Left ventricle myocardium inferior (tissue), 1 donor: ENCODE measurements at regions not wholly inside any gene's neighbourhood (a gene's known extent, or its start where the extent isn't known, plus 50 kb on each side); places are given as distances from the start of the nearest gene placed in this dataset.
A peak's percentile ranks its signal among the peaks of the same experiment; 100 is the strongest.

ENCODE experiments used
- DNase-seq: peaks from one replicate; pipeline ENCODE4 v3.0.0-alpha.2; 2020
- H3K27ac ChIP-seq: fragments of 200-600 bp; replicated peaks from 2 replicates; pipeline ENCODE4 v1.8.0; 2021
- H3K27me3 ChIP-seq: fragments of 200-600 bp; 2 replicates; pipeline ENCODE4 v1.8.0; 2021; ENCODE audit warnings: low read depth
- H3K36me3 ChIP-seq: fragments of 200-600 bp; 2 replicates; pipeline ENCODE4 v1.8.0; 2021
- H3K4me1 ChIP-seq: fragments of 200-600 bp; 2 replicates; pipeline ENCODE4 v1.8.0; 2021
- H3K4me3 ChIP-seq: fragments of 200-600 bp; 2 replicates; pipeline ENCODE4 v1.8.0; 2021; ENCODE audit warnings: mild to moderate bottlenecking, moderate library complexity
- H3K9me3 ChIP-seq: fragments of 200-600 bp; replicated peaks from 2 replicates; pipeline ENCODE4 v1.8.0; 2021
- intact Hi-C: fragments of 100-400 bp; cut with micrococcal nuclease; formaldehyde crosslinking; loops from one replicate; pipeline ENCODE4 v1.11.0; 2022
- TF ChIP-seq, protein P1 (sequence below): fragments of 200-600 bp; IDR thresholded peaks from 2 replicates; pipeline ENCODE4 v1.8.0; 2021; ENCODE audit warnings: antibody characterized with exemption, mild to moderate bottlenecking, borderline replicate concordance
- donor health status: DM: no; HTN: yes; CAD: no; lungs with severe emphysema.

DNA sequence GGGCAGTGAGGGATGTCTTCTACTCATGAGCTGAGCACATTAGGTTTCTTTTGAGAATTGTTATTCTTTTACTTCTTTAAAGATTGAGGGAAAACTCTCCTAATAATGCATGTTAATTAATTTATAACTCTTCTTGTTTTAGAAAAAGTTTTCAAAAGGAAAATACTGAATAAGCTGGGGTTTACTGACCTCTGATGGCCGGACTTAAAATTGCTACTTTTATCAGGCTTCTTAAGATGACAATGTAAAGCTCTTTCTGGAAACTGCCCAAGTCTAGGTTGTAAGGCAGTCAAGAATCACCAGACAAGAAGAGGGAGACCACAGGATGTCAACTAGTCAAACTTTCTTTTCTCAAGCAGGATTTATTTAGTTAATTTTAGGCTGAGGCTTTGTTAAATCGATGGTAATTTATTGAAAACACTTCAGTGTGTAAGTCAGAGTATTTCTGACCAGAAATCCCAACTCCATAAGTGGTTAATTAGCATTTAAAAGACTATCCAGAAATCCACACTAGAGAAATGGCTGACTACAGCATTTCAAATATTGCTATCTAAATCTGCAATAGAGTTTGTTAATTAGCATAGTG is 82.1 kb downstream of the AVPR1A start:
- DNase-seq: no peak

DNA sequence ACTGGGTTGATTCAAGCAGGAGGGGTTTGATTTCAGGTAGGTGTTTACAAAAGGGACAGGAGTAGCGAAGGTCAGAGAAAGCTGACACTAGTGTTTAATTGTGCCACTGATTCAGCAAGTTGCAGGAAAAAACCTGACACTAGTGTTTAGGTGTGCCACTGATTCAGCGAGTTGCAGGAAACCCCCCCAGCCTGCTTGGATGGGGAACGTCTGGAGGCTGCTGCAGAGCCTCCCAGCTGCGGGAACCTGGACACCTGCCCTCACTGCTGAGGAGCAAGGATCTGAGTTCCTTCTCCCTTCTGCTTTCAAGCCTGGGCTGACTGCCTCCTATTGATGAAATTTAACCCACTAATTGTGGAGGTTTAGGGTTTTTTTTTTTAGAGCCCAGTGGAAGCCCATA is 84.2 kb downstream of the AVPR1A start:
- Histone ChIP-seq H3K27me3 (no peaks in the 10 kb centered on the region), H3K4me3 (no peak overlapping the region), H3K4me1 (peaks cover 9% of the 10 kb centered on the region), H3K27ac (no peak overlapping the region), H3K36me3 (no peaks in the 10 kb centered on the region), H3K9me3 (no peaks in the 10 kb centered on the region)
- DNase-seq: no peak
- TF ChIP-seq, protein P1, sequence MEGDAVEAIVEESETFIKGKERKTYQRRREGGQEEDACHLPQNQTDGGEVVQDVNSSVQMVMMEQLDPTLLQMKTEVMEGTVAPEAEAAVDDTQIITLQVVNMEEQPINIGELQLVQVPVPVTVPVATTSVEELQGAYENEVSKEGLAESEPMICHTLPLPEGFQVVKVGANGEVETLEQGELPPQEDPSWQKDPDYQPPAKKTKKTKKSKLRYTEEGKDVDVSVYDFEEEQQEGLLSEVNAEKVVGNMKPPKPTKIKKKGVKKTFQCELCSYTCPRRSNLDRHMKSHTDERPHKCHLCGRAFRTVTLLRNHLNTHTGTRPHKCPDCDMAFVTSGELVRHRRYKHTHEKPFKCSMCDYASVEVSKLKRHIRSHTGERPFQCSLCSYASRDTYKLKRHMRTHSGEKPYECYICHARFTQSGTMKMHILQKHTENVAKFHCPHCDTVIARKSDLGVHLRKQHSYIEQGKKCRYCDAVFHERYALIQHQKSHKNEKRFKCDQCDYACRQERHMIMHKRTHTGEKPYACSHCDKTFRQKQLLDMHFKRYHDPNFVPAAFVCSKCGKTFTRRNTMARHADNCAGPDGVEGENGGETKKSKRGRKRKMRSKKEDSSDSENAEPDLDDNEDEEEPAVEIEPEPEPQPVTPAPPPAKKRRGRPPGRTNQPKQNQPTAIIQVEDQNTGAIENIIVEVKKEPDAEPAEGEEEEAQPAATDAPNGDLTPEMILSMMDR: no peak
- intact Hi-C loops: loop anchor here (10.0 kb wide), 1 partner anchor 252 kb away; no protein-coding TSS in a partner anchor

More for the DNA sequence above, 82.1 kb downstream of the AVPR1A start:
- TF ChIP-seq, protein P1: peak; percentile 63
- Histone ChIP-seq H3K4me3 (no peak overlapping the region), H3K27ac (peak overlapping the region; percentile 40), H3K36me3 (no peaks in the 10 kb centered on the region), H3K27me3 (no peaks in the 10 kb centered on the region), H3K9me3 (no peaks in the 10 kb centered on the region), H3K4me1 (peaks cover 9% of the 10 kb centered on the region)
- intact Hi-C loops: loop anchor here (10.0 kb wide), 1 partner anchor 254 kb away; no protein-coding TSS in a partner anchor

DNA sequence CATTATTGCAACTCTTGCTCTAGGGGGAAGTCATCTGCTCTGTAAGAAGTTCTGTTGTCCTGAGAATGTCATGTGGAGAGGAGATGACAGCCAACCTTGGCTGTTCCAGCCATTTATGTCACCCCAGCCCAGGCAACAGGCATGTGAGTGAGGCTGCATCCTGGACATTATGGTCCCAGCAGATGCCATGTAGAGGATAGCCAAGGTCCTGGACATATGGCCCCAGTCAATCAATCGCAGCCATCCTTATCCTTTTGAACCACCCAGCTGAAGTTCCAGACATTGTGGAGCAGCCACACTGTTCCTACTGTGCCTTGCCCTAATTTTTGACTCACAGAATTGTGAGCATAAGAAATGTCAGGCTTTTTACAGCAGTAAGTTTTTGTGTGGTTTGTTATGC is 84.9 kb downstream of the AVPR1A start:
- H3K36me3 ChIP-seq: no peaks in the 10 kb centered on the region
- no peaks in the 10 kb centered on the region for H3K27me3 ChIP-seq
- peaks cover 9% of the 10 kb centered on the region for H3K4me1 ChIP-seq
- no peak overlapping the region for H3K27ac ChIP-seq
- TF ChIP-seq, protein P1: no peak
- intact Hi-C loops: loop anchor here (10.0 kb wide), 1 partner anchor 251 kb away; no protein-coding TSS in a partner anchor
- H3K4me3 ChIP-seq: no peak overlapping the region
- H3K9me3 ChIP-seq: no peaks in the 10 kb centered on the region
- no peak for DNase-seq

DNA sequence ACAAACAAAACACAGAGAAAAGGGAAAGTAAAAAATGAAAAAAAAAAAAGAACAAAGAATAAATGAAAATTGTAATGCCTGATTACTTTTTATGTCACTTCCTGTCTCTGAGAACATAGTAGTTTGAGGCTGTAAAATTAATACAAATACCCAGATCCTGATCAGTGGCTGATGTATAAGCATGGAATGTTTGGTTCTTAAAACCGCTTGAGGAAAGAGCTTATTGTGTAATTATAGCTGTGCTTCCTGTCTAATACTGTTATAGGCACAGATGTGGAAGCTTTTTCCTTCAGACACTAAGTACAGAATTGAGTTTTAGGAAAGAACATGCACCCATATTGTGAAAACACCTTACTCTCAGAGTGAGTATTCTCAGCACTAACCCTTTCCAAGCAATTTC is 86.9 kb downstream of the AVPR1A start:
- no peak overlapping the region for H3K4me3 ChIP-seq
- intact Hi-C loops: loop anchor here (10.0 kb wide), 1 partner anchor 249 kb away; no protein-coding TSS in a partner anchor
- H3K9me3 ChIP-seq: no peaks in the 10 kb centered on the region
- H3K27me3 ChIP-seq: no peaks in the 10 kb centered on the region
- TF ChIP-seq, protein P1: no peak
- H3K36me3 ChIP-seq: no peaks in the 10 kb centered on the region
- peaks cover 3% of the 10 kb centered on the region for H3K4me1 ChIP-seq
- H3K27ac ChIP-seq: no peak overlapping the region
- no peak for DNase-seq

DNA sequence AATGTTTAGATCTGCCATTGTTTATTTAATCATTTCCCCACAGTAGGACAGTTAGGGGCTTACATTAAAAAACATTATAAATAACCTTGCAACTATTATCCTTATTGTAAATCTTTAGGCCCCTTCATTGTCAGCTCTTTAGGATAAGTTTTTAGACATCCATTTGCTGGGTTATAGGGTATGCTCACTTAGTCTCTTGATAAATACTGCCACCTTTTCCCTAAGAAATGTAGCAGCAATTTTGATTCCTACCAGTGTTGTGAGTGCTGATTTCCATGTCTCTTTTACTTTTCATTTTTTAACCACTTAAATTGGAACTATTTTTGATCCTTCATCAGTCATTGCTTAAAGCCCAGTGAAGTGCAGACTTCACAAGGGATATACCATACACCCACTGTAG is 94.4 kb downstream of the AVPR1A start:
- H3K4me1 ChIP-seq: no peaks in the 10 kb centered on the region
- no peaks in the 10 kb centered on the region for H3K36me3 ChIP-seq
- intact Hi-C loops: no loop called here

More for the DNA sequence above, 94.4 kb downstream of the AVPR1A start:
- Histone ChIP-seq H3K4me3 (no peak overlapping the region), H3K27ac (no peak overlapping the region), H3K27me3 (no peaks in the 10 kb centered on the region), H3K9me3 (no peaks in the 10 kb centered on the region)
- TF ChIP-seq, protein P1: no peak
- DNase-seq: no peak
